B cell (primary cell): ENCODE measurements at regions not wholly inside any gene's neighbourhood (a gene's known extent, or its start where the extent isn't known, plus 50 kb on each side); places are given as distances from the start of the nearest gene placed in this dataset.

Source experiments
- ATAC-seq: fragments of 200-7000 bp; cut with Tn5 transposase; one replicate; pipeline ENCODE4 v1.10.0; 2021; ENCODE audit warnings: low read depth, mild to moderate bottlenecking, moderate number of reproducible peaks, moderate library complexity
- CTCF ChIA-PET: fragments of 350-600 bp; sonication (Branson Sonifier 250); formaldehyde crosslinking; loops from one replicate; lab custom pipeline; 2021; ENCODE audit warnings: antibody characterized with exemption, inconsistent platforms; lab: Charles Lee
- POLR2A ChIA-PET: fragments of 350-600 bp; sonication (Branson Sonifier 250); formaldehyde crosslinking; loops from one replicate; lab custom pipeline; 2021; ENCODE audit warnings: antibody characterized with exemption; lab: Charles Lee
- DNase-seq: peaks from one replicate; pipeline ENCODE4 v3.0.0; 2013
- H2AFZ ChIP-seq: 2 replicates; pipeline ENCODE4 v1.6.1; 2012; ENCODE audit warnings: mild to moderate bottlenecking, low read depth, low read length; ENCODE audit not compliant: insufficient read depth, poor library complexity, severe bottlenecking
- H3K27ac ChIP-seq, 2 donors: 1 replicate in 1 of 2; 2 replicates in 1 of 2; pipeline ENCODE4 v1.5.1; 2012 to 2013; ENCODE audit warnings: low read length in 2 of 2, mild to moderate bottlenecking in 2 of 2, moderate library complexity in 1 of 2
- H3K27me3 ChIP-seq, 4 experiments: fragments of 200-600 bp in 1 of 4; sonication (generic) in 1 of 4; replicated peaks in 1 of 4; 1 replicate in 2 of 4; 2 replicates in 2 of 4; pipeline versions ENCODE4 v1.6.1 to v1.7.0; 2013 to 2016; ENCODE audit warnings: low read length in 3 of 4, mild to moderate bottlenecking in 2 of 4, mixed read lengths in 1 of 4, moderate library complexity in 1 of 4; ENCODE audit not compliant: insufficient read depth in 4 of 4, control insufficient read depth in 3 of 4; ENCODE audit errors: control extremely low read depth in 1 of 4
- H3K36me3 ChIP-seq, 2 experiments: replicated peaks in 1 of 2; 1 replicate in 1 of 2; 2 replicates in 1 of 2; pipeline versions ENCODE4 v1.6.1 to v1.7.1; 2013; ENCODE audit warnings: low read length in 1 of 2; ENCODE audit not compliant: insufficient read depth in 2 of 2, control insufficient read depth in 1 of 2; ENCODE audit errors: control extremely low read depth in 1 of 2, extremely low read depth in 1 of 2
- H3K4me1 ChIP-seq, 2 donors: fragments of 200-600 bp in 1 of 2; sonication (generic) in 1 of 2; 1 replicate in 1 of 2; 2 replicates in 1 of 2; pipeline versions ENCODE4 v1.5.1 to v1.6.1; 2013 to 2017; ENCODE audit warnings: low read length in 2 of 2; ENCODE audit not compliant: control insufficient read depth in 2 of 2, insufficient read depth in 2 of 2
- H3K4me2 ChIP-seq: replicated peaks from 2 replicates; pipeline ENCODE3; 2012; ENCODE audit warnings: mild to moderate bottlenecking, low read depth, low read length; ENCODE audit not compliant: poor library complexity, severe bottlenecking
- H3K4me3 ChIP-seq, 5 experiments: fragments of 200-600 bp in 1 of 5; sonication (generic) in 1 of 5; 1 replicate in 3 of 5; 2 replicates in 2 of 5; pipeline versions ENCODE4 v1.5.1 to v1.7.0; 2011 to 2016; ENCODE audit warnings: low read length in 4 of 5, mild to moderate bottlenecking in 4 of 5, low read depth in 2 of 5, control low read depth in 1 of 5, moderate library complexity in 1 of 5; ENCODE audit not compliant: insufficient read depth in 1 of 5; ENCODE audit errors: control extremely low read depth in 1 of 5, extremely low read depth in 1 of 5
- H3K79me2 ChIP-seq: fragments of 200-600 bp; sonication (generic); one replicate; pipeline ENCODE4 v1.6.0; 2016; ENCODE audit warnings: low read length; ENCODE audit not compliant: control insufficient read depth, insufficient read depth
- H3K9ac ChIP-seq: fragments of 200-600 bp; sonication (generic); 2 replicates; pipeline ENCODE4 v1.6.1; 2017; ENCODE audit warnings: mild to moderate bottlenecking, low read length, moderate library complexity
- H3K9me3 ChIP-seq, 3 donors: one replicate each; pipeline versions ENCODE4 v1.6.1 to v1.7.1; 2013; ENCODE audit warnings: low read length in 2 of 3; ENCODE audit not compliant: control insufficient read depth in 2 of 3, insufficient read depth in 1 of 3; ENCODE audit errors: control extremely low read depth in 1 of 3
- H4K20me1 ChIP-seq: 2 replicates; pipeline ENCODE4 v1.6.0; 2012; ENCODE audit warnings: mild to moderate bottlenecking, low read length; ENCODE audit not compliant: insufficient read depth, control insufficient read depth, poor library complexity, severe bottlenecking
- H3K27ac Mint-ChIP-seq: one replicate; pipeline ENCODE4 v1.8.0; 2021; ENCODE audit warnings: mixed read lengths
- H3K27me3 Mint-ChIP-seq: one replicate; pipeline ENCODE4 v1.8.0; 2021; ENCODE audit warnings: mixed read lengths
- H3K4me1 Mint-ChIP-seq: one replicate; pipeline ENCODE4 v1.8.0; 2021; ENCODE audit warnings: mixed read lengths
- H3K4me3 Mint-ChIP-seq: one replicate; pipeline ENCODE4 v1.8.0; 2021; ENCODE audit warnings: mixed read lengths
- H3K9me3 Mint-ChIP-seq: one replicate; pipeline ENCODE4 v1.8.0; 2022; ENCODE audit warnings: mixed read lengths; ENCODE audit not compliant: insufficient read depth
- EZH2 ChIP-seq: IDR thresholded peaks from 2 replicates; pipeline ENCODE4 v1.6.1; 2012; ENCODE audit warnings: borderline replicate concordance, low read depth, mild to moderate bottlenecking, moderate library complexity, low read length; ENCODE audit not compliant: insufficient read depth, poor library complexity, severe bottlenecking
- WGBS: methylation state at CpG from one replicate; pipeline ENCODE4 v1.1.5; 2013; ENCODE audit warnings: missing lambda C conversion rate; ENCODE audit not compliant: insufficient coverage; 5-methylcytosine and 5-hydroxymethylcytosine counted together
- intact Hi-C: fragments of 100-400 bp; cut with micrococcal nuclease; formaldehyde crosslinking; loops from one replicate; pipeline ENCODE4 v1.10.0; 2022
- TF ChIP-seq, protein P1 (sequence below): fragments of 200-600 bp; IDR thresholded peaks from one replicate; pipeline ENCODE4 v1.8.0; 2022; ENCODE audit warnings: antibody characterized with exemption, mild to moderate bottlenecking

DNA sequence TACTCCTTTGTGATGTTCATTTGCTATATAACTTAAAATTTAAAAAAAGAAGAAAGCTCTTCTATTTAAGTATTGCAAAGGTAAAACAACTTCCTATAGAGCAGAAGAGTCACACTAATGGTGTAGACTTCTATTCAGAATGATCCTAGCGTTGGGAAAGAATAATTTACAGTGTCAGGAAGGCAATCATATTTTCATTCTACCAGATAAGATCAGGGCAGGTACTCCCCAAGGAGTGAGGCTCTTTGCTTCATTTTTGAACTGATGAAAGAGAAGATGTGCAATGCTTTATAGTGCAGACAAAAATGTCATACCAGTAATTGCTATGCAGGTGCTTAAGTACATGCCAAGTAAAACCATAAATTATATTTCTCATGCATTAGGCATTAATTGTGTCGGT is 1193.0 kb downstream of the PCDH9 start:
- Mint-ChIP-seq H3K27me3 (no peaks in the 10 kb centered on the region), H3K9me3 (no peaks in the 10 kb centered on the region), H3K4me1 (no peaks in the 10 kb centered on the region), H3K4me3 (no peak overlapping the region), H3K27ac (no peak overlapping the region)
- Histone ChIP-seq H3K4me2 (no peak overlapping the region), H3K9ac (no peak overlapping the region), H3K79me2 (no peaks in the 10 kb centered on the region), H3K36me3 (no peaks in the 10 kb centered on the region), H3K4me1 (no peaks in the 10 kb centered on the region), H4K20me1 (no peaks in the 10 kb centered on the region), H2AFZ (no peak overlapping the region), H3K27ac (no peak overlapping the region), H3K27me3 (no peaks in the 10 kb centered on the region), H3K4me3 (no peak overlapping the region), H3K9me3 (peaks cover 0 to 1% (median 0%) of the 10 kb centered on the region in 3 donors)
- intact Hi-C loops: no loop called here
- ATAC-seq (no peak), DNase-seq (no peak)
- WGBS: no CpG with 5 or more reads among the region's 2 CpGs
- CTCF ChIA-PET: no interaction called here
- POLR2A ChIA-PET: no interaction called here
- TF ChIP-seq EZH2: no peak
- TF ChIP-seq, protein P1, sequence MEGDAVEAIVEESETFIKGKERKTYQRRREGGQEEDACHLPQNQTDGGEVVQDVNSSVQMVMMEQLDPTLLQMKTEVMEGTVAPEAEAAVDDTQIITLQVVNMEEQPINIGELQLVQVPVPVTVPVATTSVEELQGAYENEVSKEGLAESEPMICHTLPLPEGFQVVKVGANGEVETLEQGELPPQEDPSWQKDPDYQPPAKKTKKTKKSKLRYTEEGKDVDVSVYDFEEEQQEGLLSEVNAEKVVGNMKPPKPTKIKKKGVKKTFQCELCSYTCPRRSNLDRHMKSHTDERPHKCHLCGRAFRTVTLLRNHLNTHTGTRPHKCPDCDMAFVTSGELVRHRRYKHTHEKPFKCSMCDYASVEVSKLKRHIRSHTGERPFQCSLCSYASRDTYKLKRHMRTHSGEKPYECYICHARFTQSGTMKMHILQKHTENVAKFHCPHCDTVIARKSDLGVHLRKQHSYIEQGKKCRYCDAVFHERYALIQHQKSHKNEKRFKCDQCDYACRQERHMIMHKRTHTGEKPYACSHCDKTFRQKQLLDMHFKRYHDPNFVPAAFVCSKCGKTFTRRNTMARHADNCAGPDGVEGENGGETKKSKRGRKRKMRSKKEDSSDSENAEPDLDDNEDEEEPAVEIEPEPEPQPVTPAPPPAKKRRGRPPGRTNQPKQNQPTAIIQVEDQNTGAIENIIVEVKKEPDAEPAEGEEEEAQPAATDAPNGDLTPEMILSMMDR: no peak

DNA sequence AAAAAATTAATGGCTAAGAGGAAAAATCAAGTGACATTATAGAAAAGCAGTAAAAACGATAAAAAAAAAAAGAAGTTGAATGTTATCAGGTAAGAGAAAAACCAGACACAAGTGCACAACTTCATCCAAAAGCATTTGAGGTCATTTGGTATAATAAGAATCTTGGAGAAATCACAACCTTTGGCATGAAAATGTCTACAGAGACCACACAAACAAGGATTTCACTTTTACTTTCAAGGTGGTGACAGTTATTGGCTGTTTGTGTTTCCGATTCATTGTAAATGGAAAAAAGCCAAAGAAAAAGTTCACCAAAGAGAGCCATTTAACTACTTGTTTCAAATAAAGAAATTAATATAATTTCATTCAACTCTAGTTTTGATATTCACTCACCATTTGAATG is 1193.5 kb downstream of the PCDH9 start:
- no peaks in the 10 kb centered on the region for H3K36me3 ChIP-seq
- no peaks in the 10 kb centered on the region for H3K4me1 ChIP-seq
- H3K9me3 ChIP-seq: peaks cover 0 to 1% (median 0%) of the 10 kb centered on the region in 3 donors
- H3K27me3 ChIP-seq: no peaks in the 10 kb centered on the region
- H3K4me3 ChIP-seq: no peak overlapping the region
- H3K4me2 ChIP-seq: no peak overlapping the region
- ATAC-seq (no peak), DNase-seq (no peak)
- H2AFZ ChIP-seq: no peak overlapping the region
- H3K79me2 ChIP-seq: no peaks in the 10 kb centered on the region
- Mint-ChIP-seq H3K4me1 (no peaks in the 10 kb centered on the region), H3K4me3 (no peak overlapping the region), H3K9me3 (no peaks in the 10 kb centered on the region), H3K27me3 (no peaks in the 10 kb centered on the region), H3K27ac (no peak overlapping the region)
- H4K20me1 ChIP-seq: no peaks in the 10 kb centered on the region
- ChIA-PET POLR2A (no interaction called here), CTCF (no interaction called here)
- no peak overlapping the region for H3K27ac ChIP-seq
- no CpG with 5 or more reads among the region's 2 CpGs for WGBS
- H3K9ac ChIP-seq: no peak overlapping the region
- TF ChIP-seq, protein P1: no peak
- TF ChIP-seq EZH2: no peak
- intact Hi-C loops: no loop called here
